ENCODE measurements at regions not wholly inside any gene's neighbourhood (a gene's known extent, or its start where the extent isn't known, plus 50 kb on each side); places are given as distances from the start of the nearest gene placed in this dataset.
A peak's percentile ranks its signal among the peaks of the same experiment; 100 is the strongest.

GRCh38 chr5:24831989-24832388 lies 187.2 kb upstream of the CDH10 start:
- DNase-seq (ENCODE audit: low read depth): no peak

DNA sequence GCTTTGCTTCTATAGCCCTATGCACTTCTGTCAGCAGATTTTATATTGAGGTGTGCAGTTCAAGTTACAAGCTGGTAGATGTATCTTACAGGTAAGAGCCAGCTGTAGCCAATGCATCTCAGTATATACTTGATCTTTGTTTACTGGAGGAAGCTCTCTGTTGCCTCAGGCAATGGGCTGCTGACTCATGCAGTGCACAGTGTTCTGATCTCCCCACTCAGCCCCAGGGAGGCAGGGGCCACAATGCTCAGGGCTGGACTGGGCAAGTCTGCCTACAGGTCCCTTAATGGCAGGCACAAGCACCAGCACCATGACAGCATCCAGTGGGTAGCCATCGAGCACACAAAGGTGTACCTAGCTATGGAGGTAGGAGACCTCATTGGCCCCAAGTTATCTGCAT lies 178.8 kb upstream of the CDH10 start:
- no peak for DNase-seq (ENCODE audit: low read depth)

- no peak for DNase-seq (ENCODE audit: low read depth)
These were observed 175.1 kb upstream of the CDH10 start for GRCh38 chr5:24819841-24820240.

DNA sequence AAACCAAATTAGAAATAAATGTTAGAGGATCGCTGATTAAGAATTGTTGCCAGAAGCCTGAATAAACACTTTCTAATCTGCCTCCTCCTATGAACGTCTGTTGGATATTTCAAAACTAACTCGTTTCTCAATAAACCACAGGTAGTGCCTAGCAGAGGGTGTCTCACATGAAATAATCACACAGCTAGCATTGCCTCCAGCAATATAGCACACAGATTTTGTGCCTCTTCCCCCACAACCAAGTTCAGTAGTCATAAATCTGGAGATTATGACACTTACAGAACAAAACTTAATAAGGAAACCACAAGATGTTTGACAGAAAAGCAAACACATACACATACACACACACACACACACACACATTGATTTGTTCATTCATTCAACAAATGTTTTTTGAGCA lies 173.2 kb upstream of the CDH10 start:
- DNase-seq (ENCODE audit: low read depth): no peak

DNA sequence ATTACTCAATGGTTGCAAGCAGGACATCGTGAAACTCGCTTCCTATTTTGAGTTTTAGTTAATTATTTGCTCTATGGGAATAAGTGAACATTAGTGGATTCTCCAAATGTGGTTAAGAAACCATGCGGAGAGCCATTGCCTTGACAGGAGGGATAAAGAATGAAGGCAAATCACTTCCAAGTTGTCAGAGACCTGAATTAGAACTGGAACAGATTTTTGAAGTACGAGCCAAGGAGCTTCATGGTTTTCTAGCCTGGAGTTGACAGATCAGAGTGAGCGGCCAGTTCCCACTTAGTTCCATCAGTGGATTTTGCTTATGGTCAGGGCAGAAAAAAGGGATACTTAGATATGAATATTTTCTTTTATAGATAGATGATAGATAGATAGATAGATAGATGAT lies 171.4 kb upstream of the CDH10 start:
- DNase-seq (ENCODE audit: low read depth): no peak

- no peak for DNase-seq (ENCODE audit: low read depth)
These were observed 160.5 kb upstream of the CDH10 start for GRCh38 chr5:24805230-24805629.

GRCh38 chr5:24804221-24804681 lies 159.5 kb upstream of the CDH10 start:
- DNase-seq (ENCODE audit: low read depth): peak; percentile 29

GRCh38 chr5:24791326-24791725 lies 146.5 kb upstream of the CDH10 start:
- no peak for DNase-seq (ENCODE audit: low read depth)

DNA sequence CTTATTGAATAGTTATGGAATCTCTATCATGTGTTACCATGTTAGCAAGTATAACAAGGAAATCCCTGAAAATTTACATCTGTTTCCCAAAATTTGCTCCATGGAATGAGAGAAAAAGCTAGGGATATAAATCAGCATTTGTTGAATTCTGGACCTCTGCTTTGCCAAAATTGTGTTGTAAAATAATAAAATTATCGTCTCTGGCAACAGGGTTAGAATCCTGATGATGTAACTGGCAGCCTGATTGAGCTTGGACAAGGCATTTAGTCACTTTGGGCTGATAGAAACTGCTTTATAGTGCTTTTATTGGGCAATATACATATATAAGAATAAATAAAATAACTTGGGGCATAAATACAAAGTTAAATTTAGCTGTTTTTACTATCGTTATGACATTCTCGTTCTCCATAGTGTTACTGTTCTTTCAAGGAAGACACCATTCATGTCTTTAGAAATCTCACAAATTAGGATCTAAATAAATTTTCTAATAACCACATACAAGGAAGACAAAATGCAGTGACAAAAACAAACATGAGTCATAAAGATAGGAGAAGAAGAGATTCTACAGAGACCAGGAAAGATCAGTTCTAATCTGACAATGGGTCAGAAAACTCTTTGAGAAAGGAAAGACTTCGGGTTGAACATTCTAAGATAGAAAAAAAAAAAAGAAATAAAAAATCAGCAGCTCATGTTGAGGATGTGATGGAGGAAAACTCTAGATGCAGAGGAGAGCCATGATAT lies 145.0 kb upstream of the CDH10 start:
- DNase-seq (ENCODE audit: low read depth): no peak

DNA sequence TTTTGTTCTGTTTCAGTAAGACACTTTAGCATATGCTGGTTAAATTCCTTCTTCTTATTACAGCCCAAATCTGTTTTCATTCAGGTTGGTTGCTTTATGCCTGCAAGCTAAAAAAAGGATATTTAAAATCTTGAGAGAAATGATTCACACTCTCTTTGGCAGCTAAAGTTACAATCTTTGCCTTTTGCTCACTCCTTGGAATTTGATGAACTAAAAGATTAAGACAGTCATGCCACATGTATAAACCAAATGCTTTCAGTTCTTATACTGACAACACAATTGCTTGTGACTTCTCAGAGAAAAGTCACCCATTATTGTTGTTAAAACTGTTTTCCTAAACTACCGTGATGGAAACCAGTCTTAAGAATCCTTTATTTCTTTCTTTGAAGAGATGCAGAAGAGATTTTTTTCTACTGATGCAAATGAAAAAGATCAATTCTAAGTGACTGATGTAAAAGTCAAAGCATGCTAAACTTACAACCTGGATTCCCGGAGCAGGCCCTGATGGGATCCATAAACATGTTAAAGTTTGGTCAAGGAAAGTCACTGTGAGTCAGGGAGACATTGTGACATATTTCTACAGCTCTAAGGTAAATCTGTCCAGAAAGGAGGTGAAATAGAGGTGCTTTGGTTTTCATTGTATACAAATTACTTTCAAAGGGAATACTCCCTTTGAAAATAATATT lies 144.2 kb upstream of the CDH10 start:
- peak; percentile 93 for DNase-seq (ENCODE audit: low read depth)

GRCh38 chr5:24786108-24786507 lies 141.3 kb upstream of the CDH10 start:
- DNase-seq (ENCODE audit: low read depth): no peak

GRCh38 chr5:24783596-24783995 lies 138.8 kb upstream of the CDH10 start:
- no peak for DNase-seq (ENCODE audit: low read depth)

DNA sequence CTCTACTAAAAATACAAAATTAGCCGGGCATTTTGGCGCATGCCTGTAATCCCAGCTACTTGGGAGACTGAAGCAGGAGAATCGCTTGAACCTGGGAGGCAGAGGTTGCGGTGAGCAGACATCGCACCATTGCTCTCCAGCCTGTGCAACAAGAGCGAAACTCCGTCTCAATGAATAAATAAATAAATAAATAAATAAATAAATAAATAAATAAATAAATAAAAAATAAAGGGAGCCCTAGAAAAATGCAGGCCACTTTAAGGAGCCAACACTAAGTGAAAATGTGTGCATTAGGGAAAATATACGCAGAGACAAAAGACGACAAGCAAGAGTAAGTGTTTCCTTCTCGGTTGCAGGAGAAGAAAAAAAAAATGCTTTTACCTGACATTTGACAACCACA lies 132.6 kb upstream of the CDH10 start:
- no peak for DNase-seq (ENCODE audit: low read depth)

- DNase-seq (ENCODE audit: low read depth): no peak
These were observed 128.5 kb upstream of the CDH10 start for GRCh38 chr5:24773261-24773660.

- no peak for DNase-seq (ENCODE audit: low read depth)
These were observed 122.3 kb upstream of the CDH10 start for GRCh38 chr5:24767086-24767485.

GRCh38 chr5:24765219-24765618 lies 120.4 kb upstream of the CDH10 start:
- DNase-seq (ENCODE audit: low read depth): no peak

GRCh38 chr5:24750355-24750754 lies 105.6 kb upstream of the CDH10 start:
- DNase-seq (ENCODE audit: low read depth): no peak

DNA sequence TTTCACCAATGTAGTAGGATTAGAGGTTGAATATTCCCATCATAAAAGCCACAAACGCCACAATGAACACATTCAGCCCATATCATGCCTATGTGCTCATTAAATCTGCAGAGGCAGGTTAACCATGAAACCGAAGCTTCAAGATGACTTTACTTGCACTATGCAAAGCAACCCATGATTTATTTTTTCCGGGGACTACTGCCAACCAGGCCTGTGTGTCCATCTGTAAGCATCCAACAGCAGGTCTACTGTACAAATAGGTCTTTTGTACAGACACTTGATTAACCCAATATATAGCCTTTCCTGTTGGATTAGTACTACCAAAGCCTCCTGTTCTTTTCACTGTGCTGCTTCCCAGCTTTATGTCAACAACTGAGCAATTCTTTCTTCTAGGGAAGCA lies 104.9 kb upstream of the CDH10 start:
- no peak for DNase-seq (ENCODE audit: low read depth)

GRCh38 chr5:24747327-24747726 lies 102.5 kb upstream of the CDH10 start:
- no peak for DNase-seq (ENCODE audit: low read depth)

DNA sequence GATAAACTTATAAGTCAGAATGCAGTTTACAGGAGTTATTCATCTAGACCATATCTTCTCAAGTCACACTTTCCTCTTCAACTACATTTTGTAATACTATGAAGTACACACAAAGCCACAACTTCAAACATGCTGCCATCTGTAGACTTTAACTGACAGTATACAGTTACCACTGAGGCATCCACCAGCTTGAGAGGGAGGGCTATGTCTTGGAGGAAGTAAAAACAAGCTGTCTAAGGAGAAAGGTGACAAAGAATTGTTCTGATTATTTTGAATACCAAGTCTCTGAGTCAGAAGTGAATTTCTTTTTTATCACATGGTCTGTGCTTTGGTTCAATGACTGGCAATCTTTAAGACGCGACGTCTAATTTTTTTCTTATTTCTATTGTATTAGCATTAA lies 97.6 kb upstream of the CDH10 start:
- DNase-seq (ENCODE audit: low read depth): peak; percentile 30

DNA sequence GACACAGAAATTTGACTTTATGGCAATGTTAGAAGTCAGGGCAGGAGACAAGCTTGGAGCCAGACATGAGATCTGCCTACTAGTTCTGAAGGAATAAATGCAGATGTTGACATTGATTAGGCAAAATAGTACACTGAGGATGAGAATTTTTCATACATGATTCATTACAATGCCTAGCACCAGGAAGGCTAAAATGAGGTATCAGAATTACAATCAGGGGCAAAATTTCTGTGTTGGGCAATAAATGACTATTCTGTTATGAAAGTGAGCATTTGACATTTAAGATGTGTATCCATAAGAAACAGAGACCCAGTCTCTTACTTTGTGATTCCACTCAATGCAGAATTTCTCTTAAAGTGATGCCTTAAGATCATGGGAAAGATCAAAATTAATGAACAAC lies 92.4 kb upstream of the CDH10 start:
- no peak for DNase-seq (ENCODE audit: low read depth)

GRCh38 chr5:24735284-24735683 lies 90.5 kb upstream of the CDH10 start:
- DNase-seq (ENCODE audit: low read depth): no peak

- DNase-seq (ENCODE audit: low read depth): peak; percentile 34
These were observed 87.4 kb upstream of the CDH10 start for GRCh38 chr5:24732184-24732583.

GRCh38 chr5:24720743-24721142 lies 76.0 kb upstream of the CDH10 start:
- DNase-seq (ENCODE audit: low read depth): no peak
